ENCODE measurements at regions not wholly inside any gene's neighbourhood (a gene's known extent, or its start where the extent isn't known, plus 50 kb on each side); places are given as distances from the start of the nearest gene placed in this dataset.

- TF ChIP-seq EZH2phosphoT487 (IDR thresholded peaks at IDR 0.05; ENCODE audit: insufficient read depth, low read depth) (no peak), EZH2 (IDR thresholded peaks at IDR 0.05; ENCODE audit: insufficient read depth, poor library complexity, severe bottlenecking) (no peak)
These were observed 351.8 kb upstream of the TFPI start for GRCh38 chr2:187906021-187906420.

Data from GM23248 (cell line).